ENCODE measurements at regions not wholly inside any gene's neighbourhood (a gene's known extent, or its start where the extent isn't known, plus 50 kb on each side); places are given as distances from the start of the nearest gene placed in this dataset.
"Not testable (repeated sequence)": the region's sequence is repeated elsewhere in the genome, so short reads cannot be mapped to it uniquely, and the experiment has no call there.

GRCh38 chr20:26214991-26215390 is 518.3 kb upstream of the ZNF337 start:
- DNase-seq, result no peak

- peak; percentile 1 to 20 for DNase-seq
Observed at GRCh38 chr20:26209171-26209941, 512.7 kb upstream of the ZNF337 start.

- DNase-seq, result peak; percentile 35 to 66
Observed at GRCh38 chr20:26208296-26209091, 511.8 kb upstream of the ZNF337 start.

- peak; percentile 12 to 28 for DNase-seq
Observed at GRCh38 chr20:26207967-26208295, 511.3 kb upstream of the ZNF337 start.

GRCh38 chr20:26207237-26207966 is 510.7 kb upstream of the ZNF337 start:
- no peak for DNase-seq

GRCh38 chr20:26205350-26205749 is 508.7 kb upstream of the ZNF337 start:
- no peak for DNase-seq

GRCh38 chr20:26201026-26201425 is 504.4 kb upstream of the ZNF337 start:
- not testable (repeated sequence) for DNase-seq

GRCh38 chr20:26187329-26187728 is 490.7 kb upstream of the ZNF337 start:
- DNase-seq, result not testable (repeated sequence)

GRCh38 chr20:26183720-26184119 is 487.1 kb upstream of the ZNF337 start:
- DNase-seq, result not testable (repeated sequence)

GRCh38 chr20:26181364-26181763 is 484.7 kb upstream of the ZNF337 start:
- DNase-seq, result not testable (repeated sequence)

- DNase-seq, result not testable (repeated sequence)
Observed at GRCh38 chr20:26171875-26172274, 475.2 kb upstream of the ZNF337 start.

- DNase-seq, result no peak
Observed at GRCh38 chr20:26169506-26169905, 472.9 kb upstream of the ZNF337 start.

- DNase-seq, result no peak
Observed at GRCh38 chr20:26167499-26167898, 470.8 kb upstream of the ZNF337 start.

- no peak for DNase-seq
Observed at GRCh38 chr20:26163890-26164289, 467.2 kb upstream of the ZNF337 start.

- not testable (repeated sequence) for DNase-seq
Observed at GRCh38 chr20:26163151-26163550, 466.5 kb upstream of the ZNF337 start.

GRCh38 chr20:26161741-26162140 is 465.1 kb upstream of the ZNF337 start:
- DNase-seq, result not testable (repeated sequence)

- not testable (repeated sequence) for DNase-seq
Observed at GRCh38 chr20:26160916-26161315, 464.3 kb upstream of the ZNF337 start.

- no peak for DNase-seq
Observed at GRCh38 chr20:26154224-26154623, 457.6 kb upstream of the ZNF337 start.

GRCh38 chr20:26135325-26136110 is 438.9 kb upstream of the ZNF337 start:
- DNase-seq, result no peak

- no peak for DNase-seq
Observed at GRCh38 chr20:26134606-26135005, 438.0 kb upstream of the ZNF337 start.

GRCh38 chr20:26133794-26134193 is 437.1 kb upstream of the ZNF337 start:
- not testable (repeated sequence) for DNase-seq

GRCh38 chr20:26120920-26121319 is 424.3 kb upstream of the ZNF337 start:
- not testable (repeated sequence) for DNase-seq

GRCh38 chr20:26094498-26094897 is 397.8 kb upstream of the ZNF337 start:
- not testable (repeated sequence) for DNase-seq

Data from activated CD4-positive, alpha-beta T cell treated with anti-CD3 and anti-CD28 coated beads for 4 hours (primary cell).